IPS DF 19.7 (cell line): ENCODE measurements at regions not wholly inside any gene's neighbourhood (a gene's known extent, or its start where the extent isn't known, plus 50 kb on each side); places are given as distances from the start of the nearest gene placed in this dataset.
"Not testable (repeated sequence)": the region's sequence is repeated elsewhere in the genome, so short reads cannot be mapped to it uniquely, and the experiment has no call there.

Experiments used
- DNase-seq: peaks from one replicate; pipeline ENCODE4 v3.0.0-alpha.2; 2013; ENCODE audit warnings: low read depth, low spot score

GRCh38 chr9:31137176-31138160 is 1247.0 kb upstream of the ACO1 start:
- DNase-seq = no peak

- no peak for DNase-seq
Measured at GRCh38 chr9:31140316-31140715, 1244.1 kb upstream of the ACO1 start.

GRCh38 chr9:31142456-31142855 is 1242.0 kb upstream of the ACO1 start:
- no peak for DNase-seq

GRCh38 chr9:31144614-31145013 is 1239.8 kb upstream of the ACO1 start:
- DNase-seq = no peak

GRCh38 chr9:31146485-31147166 is 1237.8 kb upstream of the ACO1 start:
- no peak for DNase-seq

- no peak for DNase-seq
Measured at GRCh38 chr9:31153250-31153840, 1231.1 kb upstream of the ACO1 start.

GRCh38 chr9:31166516-31166915 is 1217.9 kb upstream of the ACO1 start:
- DNase-seq = no peak

GRCh38 chr9:31168161-31168560 is 1216.3 kb upstream of the ACO1 start:
- DNase-seq = no peak

- DNase-seq = no peak
Measured at GRCh38 chr9:31174681-31175080, 1209.8 kb upstream of the ACO1 start.

GRCh38 chr9:31183866-31184265 is 1200.6 kb upstream of the ACO1 start:
- no peak for DNase-seq

- no peak for DNase-seq
Measured at GRCh38 chr9:31185831-31186230, 1198.6 kb upstream of the ACO1 start.

- DNase-seq = no peak
Measured at GRCh38 chr9:31188496-31188895, 1195.9 kb upstream of the ACO1 start.

- no peak for DNase-seq
Measured at GRCh38 chr9:31210978-31211570, 1173.4 kb upstream of the ACO1 start.

- DNase-seq = not testable (repeated sequence)
Measured at GRCh38 chr9:31229976-31230375, 1154.5 kb upstream of the ACO1 start.

GRCh38 chr9:31232485-31232884 is 1152.0 kb upstream of the ACO1 start:
- no peak for DNase-seq

- DNase-seq = no peak
Measured at GRCh38 chr9:31236344-31236743, 1148.1 kb upstream of the ACO1 start.

- DNase-seq = no peak
Measured at GRCh38 chr9:31243386-31243785, 1141.1 kb upstream of the ACO1 start.

GRCh38 chr9:31248156-31248555 is 1136.3 kb upstream of the ACO1 start:
- DNase-seq = no peak

GRCh38 chr9:31251386-31251785 is 1133.1 kb upstream of the ACO1 start:
- DNase-seq = no peak

GRCh38 chr9:31253800-31254762 is 1130.4 kb upstream of the ACO1 start:
- DNase-seq = no peak

GRCh38 chr9:31255211-31255610 is 1129.2 kb upstream of the ACO1 start:
- DNase-seq = no peak
